HL-60 (cell line): ENCODE measurements at regions not wholly inside any gene's neighbourhood (a gene's known extent, or its start where the extent isn't known, plus 50 kb on each side); places are given as distances from the start of the nearest gene placed in this dataset.

Source experiments
- CTCF ChIP-seq: IDR thresholded peaks from one replicate; pipeline ENCODE4 v1.5.1; 2011; ENCODE audit warnings: low read length, control low read depth, inconsistent platforms; ENCODE audit not compliant: insufficient read depth
- POLR2AphosphoS5 ChIP-seq: IDR thresholded peaks from 2 replicates; pipeline ENCODE4 v1.6.1; 2012; ENCODE audit warnings: low read depth
- REST ChIP-seq: IDR thresholded peaks from 2 replicates; pipeline ENCODE4 v1.6.1; 2012; ENCODE audit warnings: low read depth; ENCODE audit not compliant: insufficient replicate concordance

GRCh38 chr12:83807871-83808270, 1104.7 kb downstream of the SLC6A15 start:
- TF ChIP-seq CTCF (no peak), REST (no peak), POLR2AphosphoS5 (no peak)
